Trophoblast cell (in vitro differentiated cells and primary cell): ENCODE measurements at regions not wholly inside any gene's neighbourhood (a gene's known extent, or its start where the extent isn't known, plus 50 kb on each side); places are given as distances from the start of the nearest gene placed in this dataset.

Source experiments
- DNase-seq, 2 donors: peaks; one replicate each; pipeline ENCODE4 v3.0.0-alpha.2; 2016
- H2AFZ ChIP-seq: 2 replicates; pipeline ENCODE4 v1.6.1; 2013; ENCODE audit warnings: low read length, moderate library complexity, mild to moderate bottlenecking; ENCODE audit not compliant: insufficient read depth, poor library complexity
- H2AK5ac ChIP-seq: 2 replicates; pipeline ENCODE4 v1.6.1; 2013; ENCODE audit warnings: mild to moderate bottlenecking, low read length
- H2BK120ac ChIP-seq: 2 replicates; pipeline ENCODE4 v1.6.1; 2013; ENCODE audit warnings: low read length, mild to moderate bottlenecking, moderate library complexity; ENCODE audit not compliant: insufficient read depth, poor library complexity
- H2BK12ac ChIP-seq: 2 replicates; pipeline ENCODE4 v1.6.1; 2013; ENCODE audit warnings: mild to moderate bottlenecking, low read length, moderate library complexity
- H2BK5ac ChIP-seq: 2 replicates; pipeline ENCODE4 v1.6.1; 2013; ENCODE audit warnings: low read length, low read depth, moderate library complexity, mild to moderate bottlenecking; ENCODE audit not compliant: poor library complexity
- H3K14ac ChIP-seq: 2 replicates; pipeline ENCODE4 v1.6.1; 2013; ENCODE audit warnings: mild to moderate bottlenecking, low read length
- H3K18ac ChIP-seq: 2 replicates; pipeline ENCODE4 v1.6.1; 2013; ENCODE audit warnings: mild to moderate bottlenecking, low read length
- H3K23ac ChIP-seq: 2 replicates; pipeline ENCODE4 v1.6.1; 2013; ENCODE audit warnings: low read length
- H3K27ac ChIP-seq: 2 replicates; pipeline ENCODE4 v1.5.1; 2013; ENCODE audit warnings: low read depth, mild to moderate bottlenecking, inconsistent platforms, low read length, moderate library complexity
- H3K27me3 ChIP-seq: 2 replicates; pipeline ENCODE4 v1.6.1; 2013; ENCODE audit warnings: inconsistent platforms, mild to moderate bottlenecking, low read length, moderate library complexity; ENCODE audit not compliant: insufficient read depth
- H3K36me3 ChIP-seq, 2 experiments: 1 replicate in 1 of 2; 2 replicates in 1 of 2; pipeline ENCODE4 v1.6.1; 2013; ENCODE audit warnings: low read length in 2 of 2, mild to moderate bottlenecking in 2 of 2, moderate library complexity in 1 of 2; ENCODE audit not compliant: insufficient read depth in 2 of 2, control insufficient read depth in 1 of 2
- H3K4ac ChIP-seq: 2 replicates; pipeline ENCODE4 v1.6.1; 2013; ENCODE audit warnings: low read depth, mild to moderate bottlenecking, low read length, moderate library complexity
- H3K4me1 ChIP-seq, 2 experiments: 1 replicate in 1 of 2; 2 replicates in 1 of 2; pipeline ENCODE4 v1.6.1; 2013; ENCODE audit warnings: low read length in 2 of 2, mild to moderate bottlenecking in 2 of 2, moderate library complexity in 1 of 2; ENCODE audit not compliant: insufficient read depth in 2 of 2, control insufficient read depth in 1 of 2
- H3K4me2 ChIP-seq: 2 replicates; pipeline ENCODE4 v1.6.1; 2013; ENCODE audit warnings: inconsistent platforms, mild to moderate bottlenecking, low read length, moderate library complexity
- H3K4me3 ChIP-seq: 2 replicates; pipeline ENCODE4 v1.5.1; 2013; ENCODE audit warnings: mild to moderate bottlenecking, low read depth, low read length, inconsistent platforms
- H3K79me1 ChIP-seq: one replicate; pipeline ENCODE4 v1.6.1; 2013; ENCODE audit warnings: low read length
- H3K79me2 ChIP-seq: 2 replicates; pipeline ENCODE4 v1.6.1; 2013; ENCODE audit warnings: low read length, mild to moderate bottlenecking; ENCODE audit not compliant: control insufficient read depth, insufficient read depth, poor library complexity
- H3K9ac ChIP-seq: 2 replicates; pipeline ENCODE4 v1.6.1; 2013; ENCODE audit warnings: mild to moderate bottlenecking, low read length
- H3K9me3 ChIP-seq: 2 replicates; pipeline ENCODE4 v1.6.1; 2013; ENCODE audit warnings: low read depth, mild to moderate bottlenecking, control low read depth, inconsistent platforms, low read length; ENCODE audit not compliant: insufficient read depth
- H4K12ac ChIP-seq: 2 replicates; pipeline ENCODE4 v1.6.1; 2013; ENCODE audit warnings: low read depth, mild to moderate bottlenecking, low read length, moderate library complexity
- H4K8ac ChIP-seq: 2 replicates; pipeline ENCODE4 v1.6.1; 2013; ENCODE audit warnings: low read depth, mild to moderate bottlenecking, low read length, moderate library complexity
- H4K91ac ChIP-seq: one replicate; pipeline ENCODE4 v1.6.1; 2013; ENCODE audit warnings: low read depth, mild to moderate bottlenecking, low read length, moderate library complexity
- WGBS: extraction: QIAGEN DNeasy Blood & Tissue Kit; methylation state at CpG from one replicate; pipeline ENCODE4 v1.1.7; 2013; ENCODE audit warnings: missing lambda C conversion rate; ENCODE audit not compliant: insufficient read length, insufficient coverage; ENCODE audit errors: extremely low coverage; 5-methylcytosine and 5-hydroxymethylcytosine counted together

GRCh38 chr2:144240656-144241339 lies 279.1 kb downstream of the ZEB2 start:
- Histone ChIP-seq H3K4me2 (no peak overlapping the region), H2AFZ (no peak overlapping the region), H3K79me1 (no peaks in the 10 kb centered on the region), H2BK12ac (no peak overlapping the region), H3K4ac (no peak overlapping the region), H4K8ac (no peak overlapping the region), H3K27ac (no peak overlapping the region), H4K12ac (no peak overlapping the region), H2BK5ac (no peak overlapping the region), H3K23ac (no peak overlapping the region), H3K9me3 (no peaks in the 10 kb centered on the region), H3K14ac (no peak overlapping the region), H3K79me2 (no peaks in the 10 kb centered on the region), H3K4me3 (no peak overlapping the region), H3K27me3 (no peaks in the 10 kb centered on the region), H2AK5ac (no peak overlapping the region), H3K36me3 (no peaks in the 10 kb centered on the region), H4K91ac (no peak overlapping the region), H3K4me1 (peaks cover 0 to 3% of the 10 kb centered on the region in 2 experiments), H3K18ac (no peak overlapping the region), H3K9ac (no peak overlapping the region), H2BK120ac (no peak overlapping the region)
- no CpG with 5 or more reads among the region's 3 CpGs for WGBS
- DNase-seq: no peak

DNA sequence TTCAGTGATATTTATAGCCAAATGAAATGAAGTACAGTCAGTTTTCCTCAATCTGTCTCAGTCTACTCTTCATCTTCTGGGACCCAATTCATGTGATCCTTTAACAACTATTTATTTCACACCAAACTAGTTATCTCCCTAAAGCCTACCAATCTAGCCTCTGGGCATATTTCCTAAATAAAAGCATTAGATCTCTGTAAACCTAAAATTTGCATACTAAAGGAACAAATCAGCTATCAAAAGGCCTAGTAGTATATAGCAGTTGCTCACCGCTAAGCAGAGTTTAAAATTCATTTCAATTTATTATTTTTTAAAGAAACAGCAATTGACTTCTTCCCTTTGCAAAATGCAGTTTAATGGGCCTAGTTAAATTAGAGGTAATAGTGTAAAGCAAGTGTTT lies 280.2 kb downstream of the ZEB2 start:
- no peak overlapping the region for H3K23ac ChIP-seq

GRCh38 chr2:144239306-144239705 lies 280.6 kb downstream of the ZEB2 start:
- Histone ChIP-seq H3K4me2 (no peak overlapping the region), H2AFZ (no peak overlapping the region), H3K4me3 (no peak overlapping the region), H3K36me3 (no peaks in the 10 kb centered on the region), H4K91ac (no peak overlapping the region), H2AK5ac (no peak overlapping the region), H3K27me3 (no peaks in the 10 kb centered on the region), H2BK12ac (no peak overlapping the region), H3K23ac (no peak overlapping the region), H3K27ac (no peak overlapping the region), H3K4ac (no peak overlapping the region), H2BK5ac (no peak overlapping the region), H3K79me2 (no peaks in the 10 kb centered on the region), H3K14ac (no peak overlapping the region), H3K9ac (no peak overlapping the region), H3K79me1 (no peaks in the 10 kb centered on the region), H3K18ac (no peak overlapping the region), H4K8ac (no peak overlapping the region), H4K12ac (no peak overlapping the region), H3K9me3 (no peaks in the 10 kb centered on the region), H2BK120ac (no peak overlapping the region), H3K4me1 (peaks cover 0 to 3% of the 10 kb centered on the region in 2 experiments)
- DNase-seq: no peak
- no CpG with 5 or more reads among the region's 1 CpG for WGBS

More for the DNA sequence above, 280.2 kb downstream of the ZEB2 start:
- H3K79me2 ChIP-seq: no peaks in the 10 kb centered on the region
- H3K27ac ChIP-seq: no peak overlapping the region
- H3K4me3 ChIP-seq: no peak overlapping the region
- no peak overlapping the region for H2BK120ac ChIP-seq
- H2BK12ac ChIP-seq: no peak overlapping the region
- no peak overlapping the region for H3K18ac ChIP-seq
- H3K27me3 ChIP-seq: no peaks in the 10 kb centered on the region
- no peak overlapping the region for H3K9ac ChIP-seq
- H4K12ac ChIP-seq: no peak overlapping the region
- WGBS: no CpG with 5 or more reads among the region's 1 CpG
- H3K79me1 ChIP-seq: no peaks in the 10 kb centered on the region
- H2BK5ac ChIP-seq: no peak overlapping the region
- no peak overlapping the region for H3K14ac ChIP-seq
- no peak overlapping the region for H3K4ac ChIP-seq
- H3K4me1 ChIP-seq: peaks cover 0 to 3% of the 10 kb centered on the region in 2 experiments
- no peak overlapping the region for H4K8ac ChIP-seq
- H3K4me2 ChIP-seq: no peak overlapping the region
- no peaks in the 10 kb centered on the region for H3K9me3 ChIP-seq
- no peak overlapping the region for H2AK5ac ChIP-seq
- H3K36me3 ChIP-seq: no peaks in the 10 kb centered on the region
- H4K91ac ChIP-seq: no peak overlapping the region
- DNase-seq: no peak
- H2AFZ ChIP-seq: no peak overlapping the region

- H3K9me3 ChIP-seq: no peaks in the 10 kb centered on the region
- no peak overlapping the region for H3K27ac ChIP-seq
- DNase-seq: peak in 1 of 2 donors; percentile 20
- no peak overlapping the region for H3K4me2 ChIP-seq
- no peaks in the 10 kb centered on the region for H3K79me2 ChIP-seq
- no peak overlapping the region for H2AFZ ChIP-seq
- H3K36me3 ChIP-seq: no peaks in the 10 kb centered on the region
- H4K91ac ChIP-seq: no peak overlapping the region
- no peak overlapping the region for H4K12ac ChIP-seq
- H2BK120ac ChIP-seq: no peak overlapping the region
- H3K4me1 ChIP-seq: peaks cover 0 to 3% of the 10 kb centered on the region in 2 experiments
- no peak overlapping the region for H3K23ac ChIP-seq
- H3K14ac ChIP-seq: no peak overlapping the region
- H3K9ac ChIP-seq: no peak overlapping the region
- H4K8ac ChIP-seq: no peak overlapping the region
- no peak overlapping the region for H2BK12ac ChIP-seq
- WGBS: no CpG with 5 or more reads among the region's 2 CpGs
- H3K4me3 ChIP-seq: no peak overlapping the region
- no peak overlapping the region for H3K4ac ChIP-seq
- no peaks in the 10 kb centered on the region for H3K79me1 ChIP-seq
- H3K18ac ChIP-seq: no peak overlapping the region
- H2AK5ac ChIP-seq: no peak overlapping the region
- H2BK5ac ChIP-seq: no peak overlapping the region
- no peaks in the 10 kb centered on the region for H3K27me3 ChIP-seq
Observed at GRCh38 chr2:144237830-144238627, 281.9 kb downstream of the ZEB2 start.
